A549 (cell line): ENCODE measurements at regions not wholly inside any gene's neighbourhood (a gene's known extent, or its start where the extent isn't known, plus 50 kb on each side); places are given as distances from the start of the nearest gene placed in this dataset.

Experiments used
- ATAC-seq, 2 experiments: fragments of 200-7000 bp in 1 of 2; fragments of >200 bp in 1 of 2; cut with Nextera tagmentation in 1 of 2; cut with Tn5 transposase in 1 of 2; 3 replicates each; pipeline versions ENCODE4 v1.8.0 to v1.9.1; 2018 to 2020; ENCODE audit warnings: mild to moderate bottlenecking in 1 of 2, moderate library complexity in 1 of 2
- CTCF ChIA-PET: fragments of 300-600 bp; sonication (Branson Sonifier 250); formaldehyde crosslinking; extraction: SDS; loops from one replicate; lab custom pipeline; 2021; ENCODE audit warnings: antibody characterized with exemption, inconsistent platforms; lab: Yijun Ruan, JAX
- POLR2A ChIA-PET: fragments of 350-600 bp; formaldehyde crosslinking; extraction: SDS; loops from one replicate; lab custom pipeline; 2021; ENCODE audit warnings: antibody characterized with exemption, inconsistent platforms; lab: Yijun Ruan, JAX
- DNase-seq, 2 experiments: peaks; one replicate each; pipeline versions ENCODE4 v3.0.0 to v3.0.0-alpha.2; 2011 to 2016; ENCODE audit warnings: low read depth in 1 of 2, low spot score in 1 of 2
- FAIRE-seq: peaks from 2 replicates; lab custom pipeline; 2011; peaks lifted over from hg19 to GRCh38; lab: Jason Lieb, UNC
- H3K27ac ChIP-seq, 2 experiments: fragments of >200 bp; sonication (Bioruptor Twin); formaldehyde crosslinking; 3 replicates each; pipeline ENCODE4 v1.5.1; 2016 to 2017
- H3K4me1 ChIP-seq: fragments of >200 bp; sonication (Bioruptor Twin); formaldehyde crosslinking; 3 replicates; pipeline ENCODE4 v1.6.1; 2016
- H3K4me2 ChIP-seq: fragments of >200 bp; sonication (Bioruptor Twin); formaldehyde crosslinking; 3 replicates; pipeline ENCODE4 v1.6.1; 2016
- H3K4me3 ChIP-seq: fragments of >200 bp; sonication (Bioruptor Twin); formaldehyde crosslinking; 3 replicates; pipeline ENCODE4 v1.5.1; 2016
- H3K9me3 ChIP-seq: fragments of >200 bp; sonication (Bioruptor Twin); formaldehyde crosslinking; 3 replicates; pipeline ENCODE4 v1.6.1; 2016
- BCL3 ChIP-seq: fragments of >200 bp; sonication (Bioruptor Twin); formaldehyde crosslinking; IDR thresholded peaks from 3 replicates; pipeline ENCODE4 v1.6.1; 2016
- BHLHE40 ChIP-seq: IDR thresholded peaks from 2 replicates; pipeline ENCODE4 v1.6.1; 2012; ENCODE audit warnings: low read depth, low read length, inconsistent platforms
- CEBPB ChIP-seq, 2 experiments: fragments of >200 bp in 1 of 2; sonication (Bioruptor Twin) in 1 of 2; formaldehyde crosslinking in 1 of 2; IDR thresholded peaks; 2 replicates each; pipeline ENCODE4 v1.6.1; 2012 to 2016
- CHD2 ChIP-seq: fragments of 150-350 bp; IDR thresholded peaks from 2 replicates; pipeline ENCODE4 v1.6.1; 2014; ENCODE audit warnings: low read length; ENCODE audit not compliant: partially characterized antibody
- CHD4 ChIP-seq: fragments of 200-600 bp; sonication (generic); IDR thresholded peaks from 2 replicates; pipeline ENCODE4 v1.6.1; 2016; ENCODE audit warnings: antibody characterized with exemption, mild to moderate bottlenecking, borderline replicate concordance
- CTCF ChIP-seq: fragments of >200 bp; sonication (Bioruptor Twin); formaldehyde crosslinking; IDR thresholded peaks from 3 replicates; pipeline ENCODE4 v1.5.1; 2016
- FOSB ChIP-seq: fragments of 250-450 bp; sonication (Bioruptor Pico); IDR thresholded peaks from 2 replicates; pipeline ENCODE4 v1.5.0; 2020; ENCODE audit warnings: mild to moderate bottlenecking, moderate library complexity
- FOSL2 ChIP-seq, 2 experiments: fragments of 450-650 bp in 1 of 2; fragments of >200 bp in 1 of 2; sonication (Bioruptor Twin) in 1 of 2; formaldehyde crosslinking; IDR thresholded peaks; 2 replicates each; pipeline versions ENCODE4 v1.5.0 to v1.6.1; 2016 to 2020; ENCODE audit warnings: mild to moderate bottlenecking in 1 of 2, moderate library complexity in 1 of 2
- FOXS1 ChIP-seq: fragments of 250-450 bp; sonication (Bioruptor Pico); IDR thresholded peaks from 2 replicates; pipeline ENCODE4 v1.5.0; 2020; ENCODE audit warnings: mild to moderate bottlenecking, moderate library complexity
- GATA3 ChIP-seq: IDR thresholded peaks from 2 replicates; pipeline ENCODE4 v1.6.1; 2012; ENCODE audit warnings: borderline replicate concordance
- HOXB13 ChIP-seq: fragments of 250-450 bp; sonication (Bioruptor Pico); IDR thresholded peaks from 2 replicates; pipeline ENCODE4 v1.5.0; 2020; ENCODE audit warnings: low read depth, mild to moderate bottlenecking, moderate library complexity
- JUN ChIP-seq, 2 experiments: fragments of >200 bp; sonication (Bioruptor Twin); formaldehyde crosslinking; IDR thresholded peaks; 2 replicates in 1 of 2; 3 replicates in 1 of 2; pipeline ENCODE4 v1.6.1; 2016 to 2017
- KDM1A ChIP-seq: fragments of 200-600 bp; sonication (generic); IDR thresholded peaks from 2 replicates; pipeline ENCODE4 v1.6.1; 2016; ENCODE audit warnings: low read depth, mild to moderate bottlenecking
- MAFK ChIP-seq: fragments of 450-650 bp; IDR thresholded peaks from 2 replicates; pipeline ENCODE4 v1.6.1; 2014; ENCODE audit not compliant: partially characterized antibody
- NPAS2 ChIP-seq: fragments of 250-450 bp; sonication (Bioruptor Pico); IDR thresholded peaks from 2 replicates; pipeline ENCODE4 v1.8.0; 2022; ENCODE audit warnings: mild to moderate bottlenecking, moderate library complexity, borderline replicate concordance
- POLR2A ChIP-seq: IDR thresholded peaks from 2 replicates; pipeline ENCODE4 v1.6.1; 2012; ENCODE audit warnings: mild to moderate bottlenecking, low read length
- RAD21 ChIP-seq, 2 experiments: fragments of >200 bp in 1 of 2; sonication (Bioruptor Twin) in 1 of 2; formaldehyde crosslinking in 1 of 2; IDR thresholded peaks in 1 of 2; conservative IDR thresholded peaks in 1 of 2; 2 replicates in 1 of 2; 3 replicates in 1 of 2; pipeline ENCODE4 v1.6.1; 2012 to 2018; ENCODE audit warnings: inconsistent platforms in 1 of 2
- RARB ChIP-seq: fragments of 250-450 bp; sonication (Bioruptor Pico); IDR thresholded peaks from 2 replicates; pipeline ENCODE4 v1.8.0; 2021; ENCODE audit warnings: mild to moderate bottlenecking, moderate library complexity
- SREBF2 ChIP-seq: fragments of 450-650 bp; IDR thresholded peaks from 2 replicates; pipeline ENCODE4 v1.6.1; 2014; ENCODE audit warnings: mild to moderate bottlenecking, moderate library complexity
- TFCP2L1 ChIP-seq: fragments of 250-450 bp; sonication (Bioruptor Pico); IDR thresholded peaks from 2 replicates; pipeline ENCODE4 v1.5.0; 2021; ENCODE audit warnings: mild to moderate bottlenecking
- ZC3H11A ChIP-seq: fragments of 450-650 bp; IDR thresholded peaks from 2 replicates; pipeline ENCODE4 v1.6.1; 2014; ENCODE audit warnings: antibody characterized with exemption, mild to moderate bottlenecking
- ZNF302 ChIP-seq: fragments of 250-450 bp; sonication (Bioruptor Pico); IDR thresholded peaks from 2 replicates; pipeline ENCODE4 v1.9.0; 2021; ENCODE audit warnings: inconsistent platforms, mild to moderate bottlenecking, moderate library complexity
- WGBS: methylation state at CpG from one replicate; pipeline ENCODE4 v1.1.6; 2017; ENCODE audit errors: missing lambda C conversion rate; 5-methylcytosine and 5-hydroxymethylcytosine counted together
- TF ChIP-seq, protein P1 (sequence below): fragments of 250-450 bp; sonication (Bioruptor Pico); IDR thresholded peaks from 2 replicates; pipeline ENCODE4 v1.5.0; 2020; ENCODE audit warnings: low read depth, mild to moderate bottlenecking, moderate library complexity

- no peak for TF ChIP-seq GATA3
- no peak for TF ChIP-seq ZC3H11A
- TF ChIP-seq KDM1A = no peak
- no peak for TF ChIP-seq MAFK
- DNase-seq (no peak), FAIRE-seq (no peak), ATAC-seq (no peak)
- no peaks in the 10 kb centered on the region for H3K9me3 ChIP-seq
- no peak overlapping the region for H3K27ac ChIP-seq
- ChIA-PET CTCF (no interaction called here), POLR2A (no interaction called here)
- no peaks in the 10 kb centered on the region for H3K4me1 ChIP-seq
- WGBS = 12% methylated on average over 2 of the region's 2 CpGs
- no peak overlapping the region for H3K4me3 ChIP-seq
- H3K4me2 ChIP-seq = no peak overlapping the region
Measured at GRCh38 chr6:102571236-102571908, 1177.9 kb downstream of the GRIK2 start.

DNA sequence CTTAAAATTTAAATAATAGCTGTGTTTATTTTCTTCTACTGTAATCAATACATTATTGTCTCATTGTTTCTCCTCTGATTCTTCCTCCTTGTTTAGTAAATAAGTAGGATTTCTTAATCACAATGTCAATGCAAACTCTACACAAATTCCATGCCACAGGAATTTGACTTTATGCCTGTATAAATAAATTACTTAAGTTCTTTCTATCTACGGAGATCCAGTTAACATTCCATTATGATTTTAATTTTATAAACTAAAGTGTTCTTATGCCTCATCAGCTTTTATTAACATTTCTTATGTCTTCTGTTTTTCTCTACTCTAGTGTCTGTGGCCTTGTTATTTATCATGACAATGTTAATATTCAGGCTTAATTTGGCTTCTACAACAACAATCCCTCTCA lies 1169.2 kb downstream of the GRIK2 start:
- no peak for DNase-seq
- TF ChIP-seq GATA3 = no peak
- TF ChIP-seq RARB (CRISPR knock-in tag) = no peak
- TF ChIP-seq SREBF2 = no peak
- TF ChIP-seq HOXB13 (CRISPR knock-in tag) = no peak
- TF ChIP-seq NPAS2 (CRISPR knock-in tag) = no peak
- TF ChIP-seq FOXS1 = no peak
- TF ChIP-seq JUN (IDR thresholded peaks at IDR 0.05) = no peak
- TF ChIP-seq RAD21 (conservative IDR thresholded peaks at IDR 0.05 in 1 of 2, IDR thresholded peaks at IDR 0.05 in 1 of 2) = no peak
- TF ChIP-seq BCL3 = no peak
- no peak for TF ChIP-seq ZNF302
- TF ChIP-seq POLR2A = no peak
- TF ChIP-seq CEBPB (IDR thresholded peaks at IDR 0.05) = no peak
- no peak for TF ChIP-seq FOSB (CRISPR knock-in tag)
- no peak for TF ChIP-seq CHD2
- no peak for TF ChIP-seq CTCF
- no peak for TF ChIP-seq TFCP2L1 (CRISPR knock-in tag)
- TF ChIP-seq FOSL2 (IDR thresholded peaks at IDR 0.05) = no peak
- TF ChIP-seq FOSL2 (CRISPR knock-in tag; IDR thresholded peaks at IDR 0.05) = no peak
- no peak for TF ChIP-seq CHD4
- TF ChIP-seq, protein P1, sequence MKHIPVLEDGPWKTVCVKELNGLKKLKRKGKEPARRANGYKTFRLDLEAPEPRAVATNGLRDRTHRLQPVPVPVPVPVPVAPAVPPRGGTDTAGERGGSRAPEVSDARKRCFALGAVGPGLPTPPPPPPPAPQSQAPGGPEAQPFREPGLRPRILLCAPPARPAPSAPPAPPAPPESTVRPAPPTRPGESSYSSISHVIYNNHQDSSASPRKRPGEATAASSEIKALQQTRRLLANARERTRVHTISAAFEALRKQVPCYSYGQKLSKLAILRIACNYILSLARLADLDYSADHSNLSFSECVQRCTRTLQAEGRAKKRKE (CRISPR knock-in tag) = no peak
- TF ChIP-seq BHLHE40 = no peak
- Histone ChIP-seq H3K27ac (no peak overlapping the region), H3K4me2 (no peak overlapping the region), H3K9me3 (no peaks in the 10 kb centered on the region), H3K4me3 (no peak overlapping the region), H3K4me1 (no peaks in the 10 kb centered on the region)
- POLR2A ChIA-PET = no interaction called here
- no peak for FAIRE-seq
- CTCF ChIA-PET = no interaction called here
- ATAC-seq = no peak
- WGBS = 32% methylated on average over 1 of the region's 1 CpG
